Activated CD8-positive, alpha-beta memory T cell treated with anti-CD3 and anti-CD28 coated beads for 48 hours (primary cell): ENCODE measurements at regions not wholly inside any gene's neighbourhood (a gene's known extent, or its start where the extent isn't known, plus 50 kb on each side); places are given as distances from the start of the nearest gene placed in this dataset.

Experiments
- DNase-seq, 3 experiments: peaks; one replicate each; pipeline ENCODE4 v3.0.0-alpha.2; 2020; ENCODE audit warnings: low read depth in 2 of 3, low spot score in 2 of 3

DNA sequence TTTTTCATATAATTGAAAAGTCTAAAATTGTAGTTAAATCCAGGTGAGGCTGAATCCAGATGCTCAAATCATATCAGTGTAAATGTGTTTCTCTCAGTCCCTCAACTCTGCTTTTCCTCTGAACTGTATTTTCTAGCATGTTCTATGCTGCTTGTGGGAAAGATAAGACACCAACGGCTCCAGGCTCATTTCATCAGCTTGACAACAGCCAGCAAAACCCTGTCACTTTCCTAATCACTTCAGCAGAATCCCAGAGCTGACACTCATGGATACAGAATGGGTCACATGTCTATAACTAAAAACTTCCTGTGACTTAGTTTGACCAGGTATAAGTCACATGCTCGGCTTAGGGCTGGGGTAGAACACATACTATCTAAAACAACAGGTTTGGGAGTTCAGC, 179.4 kb upstream of the ADRA1B start:
- DNase-seq = no peak

DNA sequence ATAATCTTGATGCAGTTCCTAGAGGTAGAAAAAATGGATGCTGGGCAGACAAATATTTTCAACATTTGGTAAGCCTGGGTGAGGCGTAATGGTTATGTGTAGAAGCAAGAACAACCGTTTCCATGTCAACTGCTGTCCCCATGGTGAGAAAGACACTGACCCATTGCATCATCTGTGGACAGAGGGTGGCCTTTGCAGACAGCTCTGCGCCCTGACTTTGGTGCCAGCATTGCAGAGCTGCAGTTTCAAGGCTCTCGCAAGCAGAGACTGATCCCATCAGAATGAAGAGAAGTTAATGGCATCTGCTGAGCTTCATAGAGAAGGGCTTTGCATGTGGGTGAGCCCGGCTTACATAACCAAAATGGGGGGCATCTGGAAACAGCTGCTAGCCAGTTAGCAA, 179.0 kb upstream of the ADRA1B start:
- DNase-seq = no peak

DNA sequence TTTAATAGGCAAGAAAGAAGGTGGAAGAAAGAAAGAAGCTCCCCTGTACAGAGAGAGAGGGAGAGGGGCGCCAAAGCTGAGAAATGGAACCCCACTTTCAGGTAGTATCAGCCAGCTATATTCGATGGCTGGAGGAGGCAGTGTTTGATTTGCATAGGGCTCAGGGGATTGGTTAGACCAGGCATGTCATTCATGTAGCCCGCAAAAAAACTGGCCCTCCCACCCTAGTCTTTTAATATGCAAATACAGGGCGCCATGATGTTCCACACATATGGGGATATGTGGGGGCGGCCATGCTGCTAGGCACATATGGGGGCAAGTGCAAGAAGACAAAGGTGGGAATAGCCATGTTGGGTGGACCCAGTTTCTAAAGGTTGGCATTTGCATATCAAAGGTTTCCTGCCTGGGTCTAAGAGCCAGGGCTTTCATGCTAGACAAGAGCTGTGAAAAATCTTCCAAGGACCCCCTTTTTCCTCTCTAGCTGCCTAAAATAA, 174.4 kb upstream of the ADRA1B start:
- no peak for DNase-seq

DNA sequence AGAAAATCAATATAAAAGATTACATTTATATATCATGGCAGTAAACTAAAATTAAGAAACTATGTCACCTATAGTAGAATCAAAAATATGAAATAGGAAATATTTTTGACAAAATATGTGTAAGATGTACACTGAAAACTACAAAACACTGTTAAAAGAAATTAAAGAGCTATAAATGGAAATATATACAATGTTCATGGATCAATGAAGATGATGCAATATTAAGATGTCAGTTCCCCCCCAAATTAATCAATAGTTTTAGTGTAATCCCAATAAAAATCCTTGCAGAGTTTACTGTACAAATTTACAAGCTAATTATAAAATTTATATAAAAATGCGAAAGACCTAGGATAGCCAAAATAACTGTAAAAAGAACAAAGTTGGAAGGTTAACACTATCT, 173.0 kb upstream of the ADRA1B start:
- no peak for DNase-seq

DNA sequence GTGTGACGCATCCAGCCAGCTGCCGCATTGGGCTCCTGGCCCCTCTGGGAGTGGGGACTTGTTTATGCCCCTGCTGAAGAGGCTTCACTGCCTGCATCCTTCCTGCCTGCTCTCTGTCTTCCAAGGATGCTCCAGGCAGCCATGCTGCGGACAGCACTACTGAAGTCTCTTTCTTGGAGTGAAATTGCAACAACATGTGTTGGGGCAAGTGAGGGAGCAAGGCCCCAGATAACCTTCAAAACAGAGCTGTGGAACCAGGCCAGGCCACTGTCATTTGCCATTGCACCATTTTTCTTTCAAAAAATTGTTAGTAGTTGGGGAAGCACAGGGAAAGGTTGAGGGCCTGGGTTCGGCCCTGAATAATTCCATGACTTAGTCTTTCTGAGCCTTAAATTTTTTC, 169.6 kb upstream of the ADRA1B start:
- no peak for DNase-seq

DNA sequence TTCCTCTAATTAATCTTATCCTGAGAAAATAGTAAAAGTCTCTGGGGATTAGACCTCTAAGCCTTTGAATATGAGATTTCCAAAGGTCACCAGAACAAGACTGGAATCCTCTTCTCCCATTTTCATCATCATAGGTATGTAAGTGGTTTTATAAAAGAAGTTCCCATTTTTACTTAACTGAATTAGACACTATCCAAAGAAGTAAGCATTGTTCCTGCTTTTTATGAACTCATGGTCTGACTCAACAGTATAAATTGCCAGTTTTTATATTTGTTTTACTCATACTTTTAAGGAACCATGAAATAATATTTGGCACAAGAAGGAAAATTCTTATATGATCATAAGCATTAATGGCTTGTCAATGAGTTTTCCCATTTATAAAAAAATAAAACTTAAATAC, 167.1 kb upstream of the ADRA1B start:
- no peak for DNase-seq

DNA sequence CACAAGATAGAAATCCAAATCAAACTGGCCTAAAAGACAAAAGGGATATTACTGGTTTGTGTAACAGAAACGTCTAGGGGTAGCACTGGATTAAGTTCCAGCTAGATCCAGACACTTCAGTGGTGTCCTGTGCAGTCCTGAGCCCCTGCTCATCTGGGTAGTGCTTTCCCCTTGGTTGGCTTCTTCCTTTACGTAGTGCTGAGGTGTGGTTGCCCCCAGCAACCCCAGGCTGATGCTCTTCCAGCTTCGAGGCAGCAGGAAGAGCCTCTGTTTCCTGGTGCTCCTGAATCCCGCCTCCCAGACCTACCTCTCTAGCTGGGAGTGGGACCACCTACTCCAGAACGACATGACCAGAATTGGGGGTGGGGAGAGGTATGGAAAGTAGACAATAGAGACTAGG, 166.1 kb upstream of the ADRA1B start:
- DNase-seq = no peak

DNA sequence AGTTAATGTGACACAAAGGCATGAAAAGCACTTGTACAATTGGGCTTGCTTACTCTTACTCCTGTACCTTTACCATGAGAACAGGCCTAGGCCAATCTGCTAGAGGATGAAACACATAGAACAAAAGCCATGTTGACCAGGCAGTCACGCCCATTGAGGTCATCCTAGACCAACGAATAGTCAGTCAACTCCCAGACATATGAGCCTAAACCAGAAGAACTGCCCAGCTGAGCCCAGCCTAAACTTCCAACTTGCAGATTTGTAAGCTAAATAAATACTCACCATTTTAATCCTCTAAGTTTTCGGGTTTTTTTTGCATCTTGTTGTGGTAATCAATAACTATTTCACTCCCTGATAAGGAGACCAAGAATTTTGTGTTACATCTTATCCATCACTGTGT, 164.8 kb upstream of the ADRA1B start:
- no peak for DNase-seq

DNA sequence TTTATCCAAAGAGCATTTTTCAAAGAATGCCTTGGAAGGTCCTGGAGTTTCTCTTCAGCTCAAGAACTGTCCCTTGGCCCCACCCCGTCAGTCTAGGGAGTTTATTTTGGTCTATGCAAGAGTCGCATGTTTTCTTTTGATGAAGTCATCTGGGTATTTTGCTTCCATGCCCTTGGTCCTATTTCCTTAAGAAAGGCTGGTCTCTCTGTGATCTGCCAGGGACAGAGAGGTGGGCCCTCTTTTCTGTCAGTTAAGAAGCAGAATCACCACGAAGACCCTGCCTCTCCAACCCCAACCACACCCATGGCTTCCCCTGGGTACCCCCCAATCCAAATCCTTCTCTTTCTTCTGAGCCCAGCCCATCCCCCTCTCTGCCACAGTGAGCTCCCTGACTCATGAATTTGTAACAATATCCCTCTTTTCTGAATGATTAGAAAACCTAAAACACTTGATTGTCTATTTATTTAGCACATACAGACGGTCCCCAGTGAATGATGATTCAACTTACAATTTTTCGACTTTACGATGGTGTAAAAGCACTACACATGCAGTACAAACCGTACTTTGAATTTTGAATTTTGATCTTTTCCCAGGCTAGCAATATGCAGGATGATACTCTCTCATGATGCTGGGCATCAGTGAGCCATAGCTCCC, 163.5 kb upstream of the ADRA1B start:
- DNase-seq = no peak

DNA sequence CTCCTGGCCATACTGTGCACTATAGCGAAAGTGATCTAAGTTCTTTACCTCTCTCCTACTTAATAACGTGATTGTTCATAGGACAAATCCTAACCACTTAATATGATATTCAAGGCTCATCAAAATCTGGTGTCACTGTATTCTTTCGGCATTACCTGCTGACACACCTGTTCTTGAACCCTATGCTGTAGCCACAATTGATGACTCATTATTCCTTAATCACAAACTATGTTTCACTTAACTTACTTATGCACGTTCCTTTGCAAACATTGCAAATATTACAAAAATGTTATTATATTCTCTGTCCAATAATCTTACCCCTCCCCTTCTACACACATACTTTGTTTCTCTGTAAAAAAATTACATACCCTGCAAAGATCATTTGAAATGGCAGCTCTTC, 158.1 kb upstream of the ADRA1B start:
- no peak for DNase-seq

DNA sequence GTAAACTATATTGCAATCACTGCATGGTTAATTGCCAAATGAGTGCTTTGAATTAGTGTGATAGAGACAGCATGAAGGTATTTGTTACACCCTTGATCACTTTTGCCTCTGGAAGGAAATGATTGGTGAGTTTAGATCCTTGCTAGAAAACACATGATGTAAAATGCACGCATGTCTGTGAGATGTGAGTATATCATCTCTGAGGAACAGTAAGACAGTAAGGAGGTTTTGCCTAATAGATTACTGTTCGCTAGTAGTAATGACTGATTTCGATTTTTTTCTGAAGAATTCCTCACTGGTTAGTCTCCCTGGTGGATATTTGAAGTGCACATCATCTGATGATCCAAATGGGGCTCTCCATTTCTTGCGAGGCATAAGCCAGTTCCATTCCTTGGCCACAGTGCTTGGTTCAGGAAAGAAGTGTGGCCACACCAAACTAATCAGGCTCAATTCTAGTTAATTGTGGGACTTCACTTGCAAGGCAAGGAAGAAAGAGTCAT, 156.4 kb upstream of the ADRA1B start:
- DNase-seq = no peak

DNA sequence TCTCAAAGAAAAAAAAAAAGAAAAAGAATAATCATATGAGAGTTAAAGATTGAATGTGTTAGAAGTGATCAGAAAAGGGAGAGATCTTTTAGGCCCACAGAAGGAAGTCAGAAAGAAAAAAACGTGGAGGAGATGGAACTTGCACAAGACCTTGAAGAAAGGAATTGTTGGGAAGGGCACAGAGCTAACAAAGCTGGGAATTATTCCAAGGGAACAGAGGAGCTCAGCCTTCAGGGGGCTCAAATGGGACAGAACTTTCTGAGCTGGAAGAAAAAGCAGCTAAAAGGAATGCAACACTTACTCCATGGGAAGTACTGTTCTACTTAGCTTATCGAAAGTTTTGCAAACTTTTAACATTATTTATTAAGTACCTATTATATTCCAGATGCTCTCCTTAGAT, 153.4 kb upstream of the ADRA1B start:
- no peak for DNase-seq

DNA sequence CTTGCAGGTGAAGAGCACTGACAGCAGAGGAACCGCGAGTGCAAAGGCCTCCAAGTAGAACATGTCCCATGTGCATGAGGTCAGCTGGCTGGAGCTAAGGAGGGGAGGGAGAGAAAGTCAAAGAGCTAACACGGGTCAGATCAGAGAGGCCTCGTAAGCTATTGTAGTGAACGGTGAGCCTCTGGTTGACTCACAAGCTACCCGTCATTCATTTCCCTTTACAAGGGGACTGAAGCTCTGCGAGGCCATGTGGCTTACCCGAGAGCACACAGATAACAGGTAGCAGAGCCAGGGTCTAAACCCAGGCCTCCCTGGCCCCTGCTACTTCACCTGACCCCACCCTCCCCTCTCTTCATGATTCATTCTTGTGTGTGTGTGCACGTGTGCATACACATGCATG, 152.7 kb upstream of the ADRA1B start:
- no peak for DNase-seq

DNA sequence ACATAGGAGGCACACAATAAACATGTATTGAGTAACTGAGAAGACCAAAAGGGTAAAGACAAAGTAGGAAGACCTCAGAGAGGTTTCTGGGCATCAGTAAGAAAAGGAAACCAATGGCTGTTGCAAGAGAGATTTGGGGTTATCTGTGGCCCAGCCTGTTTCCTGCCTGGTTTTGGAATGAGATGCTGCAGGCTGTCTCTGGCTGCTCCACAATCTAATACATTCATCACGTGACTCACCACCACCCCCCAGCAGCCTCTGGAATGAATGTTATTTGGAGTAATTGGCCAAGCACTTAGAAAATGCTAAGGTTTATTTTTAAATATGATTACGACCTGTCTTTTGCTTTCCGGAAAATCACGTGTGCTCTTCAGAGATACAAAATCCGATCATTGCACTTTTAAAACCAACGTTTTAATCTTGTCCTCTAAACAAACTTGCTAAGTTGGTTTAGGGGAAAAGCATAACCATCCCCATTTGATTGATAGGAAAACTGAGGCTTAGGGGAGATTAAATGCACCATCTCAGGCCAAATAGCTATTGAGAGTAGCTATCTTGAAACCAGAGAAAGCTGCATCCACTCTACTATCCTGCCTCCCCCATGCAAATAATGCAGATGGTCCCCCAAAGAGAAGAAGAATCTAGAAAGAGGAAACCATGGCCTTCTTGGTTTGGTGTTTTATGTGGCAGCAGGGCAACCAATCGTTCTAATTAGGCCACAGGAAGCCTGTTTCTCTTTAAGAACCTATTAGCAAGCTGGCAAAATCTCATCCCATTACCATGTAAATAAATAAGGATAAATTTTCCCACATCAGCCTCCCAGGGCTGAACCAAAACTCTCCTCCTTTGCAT, 151.8 kb upstream of the ADRA1B start:
- DNase-seq = no peak

DNA sequence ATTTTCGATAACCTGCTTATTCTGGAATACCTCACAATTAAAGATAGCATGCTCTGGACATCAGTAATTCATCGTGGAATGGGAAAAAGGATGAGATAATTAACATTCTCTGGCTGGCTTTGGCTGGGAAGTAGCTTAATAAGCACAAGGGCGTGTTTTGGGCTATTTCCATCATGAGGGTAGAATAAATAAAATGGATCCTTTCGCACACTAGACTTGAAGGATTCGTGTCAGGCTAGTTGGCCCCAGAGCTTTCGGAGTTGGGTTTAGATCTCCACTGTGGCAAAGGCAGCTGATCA, 151.2 kb upstream of the ADRA1B start:
- no peak for DNase-seq

DNA sequence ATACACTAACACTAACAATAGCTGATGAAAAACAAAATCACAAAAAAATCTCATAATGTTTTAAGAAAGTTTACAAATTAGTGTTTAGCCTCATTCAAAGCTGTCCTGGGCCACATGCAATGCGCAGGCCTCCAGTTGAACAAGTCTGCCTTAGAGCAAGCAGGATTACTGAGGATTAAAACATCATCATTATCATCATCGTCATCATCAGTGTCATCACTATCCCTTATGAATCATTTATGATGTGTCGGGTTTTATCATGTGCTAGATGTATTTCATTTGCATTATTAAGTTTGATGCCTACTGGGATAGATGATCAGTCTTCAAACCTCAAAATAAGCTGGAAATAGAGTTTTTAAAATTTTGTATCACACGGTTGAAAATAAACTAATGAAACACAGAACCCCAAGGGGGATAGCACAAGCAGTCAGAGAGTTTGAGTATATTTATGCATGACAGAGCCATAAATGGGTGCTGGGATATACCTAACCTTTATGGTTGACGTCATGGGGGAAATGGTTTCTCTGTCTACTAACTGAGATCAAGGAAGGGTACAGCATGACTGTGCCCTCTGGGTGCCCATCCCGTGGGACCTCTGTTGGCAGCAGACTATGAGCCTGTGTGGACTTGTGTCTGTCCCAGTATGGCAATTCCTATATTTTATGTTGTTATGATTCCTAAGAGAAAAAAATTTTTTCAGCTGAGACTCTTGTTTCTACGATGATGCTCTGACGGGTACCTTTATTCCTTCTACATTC, 150.3 kb upstream of the ADRA1B start:
- DNase-seq = no peak

DNA sequence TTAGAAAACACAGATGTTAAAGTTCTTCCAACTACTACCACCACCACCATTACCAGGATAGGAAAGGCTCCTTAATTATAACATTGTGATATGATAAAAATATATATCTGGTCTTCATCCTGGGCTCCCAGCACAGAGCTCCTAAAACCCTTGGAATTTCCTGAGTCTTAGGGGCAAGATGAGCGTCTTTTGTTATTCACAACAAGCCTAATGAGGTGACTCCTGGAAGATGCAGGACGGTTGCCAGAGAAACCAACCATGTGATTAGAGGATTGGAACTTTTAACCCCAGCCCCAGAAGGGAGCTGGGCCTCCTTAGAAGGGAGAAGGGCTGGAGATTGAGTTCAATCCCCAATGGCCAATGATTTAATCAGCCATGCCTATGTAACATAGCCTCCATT, 148.0 kb upstream of the ADRA1B start:
- no peak for DNase-seq

DNA sequence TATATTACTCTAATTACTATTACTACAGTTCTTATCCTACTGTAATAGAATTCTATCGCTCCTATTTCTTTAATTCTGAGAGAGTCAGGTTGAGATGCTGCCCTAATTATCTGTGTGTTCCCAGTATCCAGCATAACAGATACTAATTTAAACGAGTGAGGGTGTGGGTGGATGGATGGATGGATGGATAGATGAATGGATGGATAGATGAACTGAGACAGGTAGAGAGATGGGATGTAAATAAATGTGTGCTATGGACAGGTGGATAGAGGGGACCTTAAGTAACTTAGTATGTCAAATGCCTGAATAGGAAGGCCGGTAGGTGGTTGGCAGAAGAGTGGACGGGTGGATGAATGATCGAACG, 143.6 kb upstream of the ADRA1B start:
- no peak for DNase-seq

DNA sequence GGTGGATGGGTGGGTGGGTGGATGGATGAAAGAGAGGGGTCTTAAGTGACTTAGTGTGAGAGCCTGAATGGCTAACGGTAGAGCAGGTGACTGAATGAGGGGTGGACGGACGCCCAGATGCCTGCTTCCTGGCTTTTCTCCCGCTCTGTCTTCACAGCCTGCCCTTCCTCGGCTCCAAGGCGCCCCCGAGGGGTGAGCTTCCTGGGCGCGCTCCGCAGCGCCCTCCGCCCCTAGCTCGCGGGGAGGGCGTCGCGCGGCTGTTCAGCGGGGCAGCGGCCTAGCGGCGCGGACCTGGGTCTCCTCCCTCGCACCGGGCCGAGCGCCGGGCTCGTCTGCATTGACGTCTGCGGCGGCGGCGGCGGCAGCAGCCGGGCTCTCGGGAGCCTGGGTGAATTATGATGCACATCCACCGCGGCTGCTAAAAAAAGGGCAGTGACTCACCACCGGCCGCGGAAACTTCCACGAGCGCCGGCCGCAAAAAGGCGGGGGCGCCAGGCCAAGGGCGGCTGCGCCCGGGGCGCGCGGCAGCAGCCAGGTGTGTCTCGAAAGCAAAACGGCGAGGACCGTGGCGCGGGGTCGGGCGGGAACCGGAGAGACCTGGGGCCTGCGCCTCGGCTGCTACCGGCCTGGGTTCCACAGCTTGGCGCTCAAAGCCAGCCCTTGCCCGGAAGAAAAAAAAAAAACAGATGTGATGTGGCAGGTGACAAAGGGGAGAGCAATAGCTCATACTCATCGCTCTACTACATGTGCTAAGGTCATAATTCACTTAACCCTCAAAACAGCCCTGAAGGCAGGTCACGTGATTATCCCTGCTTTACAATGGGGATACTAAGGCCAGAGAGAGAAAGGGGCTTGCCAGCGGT, 143.0 kb upstream of the ADRA1B start:
- peak; percentile 62 to 81 (median 64) for DNase-seq

DNA sequence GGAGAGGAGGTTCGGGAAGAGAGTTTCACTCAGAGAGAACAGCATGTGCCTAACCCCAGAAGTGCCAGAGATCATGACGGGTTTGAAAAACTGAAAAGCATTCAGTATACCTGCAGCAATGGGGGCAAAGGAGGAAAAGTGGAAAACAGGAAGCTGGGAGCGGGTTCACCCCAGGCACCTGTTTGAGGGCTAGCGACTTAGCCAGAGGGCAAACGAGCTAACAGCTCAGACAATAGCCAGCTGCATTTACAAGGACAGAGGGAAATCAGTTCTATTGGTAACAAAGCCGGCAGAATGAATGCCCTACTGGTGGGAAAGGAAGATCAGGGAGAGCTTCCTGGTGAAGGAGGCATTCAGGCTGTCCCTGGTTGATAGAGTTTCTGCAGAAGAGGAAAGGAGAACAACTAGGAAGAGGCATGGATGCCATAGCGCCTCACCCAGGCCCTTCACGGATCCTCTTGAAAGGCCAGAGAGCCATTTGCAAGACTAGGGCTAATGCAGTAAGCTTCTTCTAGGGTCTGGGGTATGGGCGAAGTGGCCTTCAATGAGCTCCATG, 141.7 kb upstream of the ADRA1B start:
- no peak for DNase-seq

DNA sequence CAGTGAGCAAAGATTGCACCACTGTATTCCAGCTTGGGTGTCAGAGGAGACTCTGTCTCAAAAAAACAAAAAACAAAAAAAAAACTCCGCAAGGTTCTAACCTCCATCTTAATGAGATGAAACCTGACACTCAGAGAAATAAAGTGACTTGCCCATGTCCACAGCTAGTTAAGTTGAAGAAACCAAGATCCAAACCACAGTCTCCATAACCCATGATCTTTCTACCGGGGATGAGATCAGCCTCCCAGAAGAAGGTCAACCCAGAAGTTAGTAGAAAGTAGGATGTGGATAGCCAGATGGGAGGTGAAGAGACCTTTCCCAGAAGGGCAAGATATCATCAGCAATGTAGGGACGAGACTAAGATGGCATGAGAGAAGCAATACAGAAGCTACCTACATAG, 140.4 kb upstream of the ADRA1B start:
- DNase-seq = no peak
